ENCODE measurements at regions not wholly inside any gene's neighbourhood (a gene's known extent, or its start where the extent isn't known, plus 50 kb on each side); places are given as distances from the start of the nearest gene placed in this dataset.
"Not testable (repeated sequence)": the region's sequence is repeated elsewhere in the genome, so short reads cannot be mapped to it uniquely, and the experiment has no call there.

GRCh38 chr13:84730376-84730775, 848.1 kb upstream of the SLITRK1 start:
- H3K9me3 ChIP-seq (ENCODE audit: control insufficient read depth, insufficient read depth, low read length) = no peaks in the 10 kb centered on the region

GRCh38 chr13:84705982-84706710, 823.9 kb upstream of the SLITRK1 start:
- no peaks in the 10 kb centered on the region for H3K4me1 ChIP-seq (ENCODE audit: control insufficient read depth, low read length)
- H3K9me3 ChIP-seq (ENCODE audit: control insufficient read depth, insufficient read depth, low read length) = no peaks in the 10 kb centered on the region
- no peaks in the 10 kb centered on the region for H3K79me2 ChIP-seq (ENCODE audit: control insufficient read depth, low read length)
- no peaks in the 10 kb centered on the region for H3K36me3 ChIP-seq (ENCODE audit: control insufficient read depth, low read length)
- H3K4me2 ChIP-seq (ENCODE audit: low read length) = no peak overlapping the region
- no peak overlapping the region for H3K27ac ChIP-seq (ENCODE audit: low read depth, low read length)
- H3K27me3 ChIP-seq (ENCODE audit: control insufficient read depth, low read length) = no peaks in the 10 kb centered on the region
- TF ChIP-seq EZH2phosphoT487 (IDR thresholded peaks at IDR 0.05; ENCODE audit: borderline replicate concordance, low read length) = no peak
- no peak for TF ChIP-seq CTCF (IDR thresholded peaks at IDR 0.05; ENCODE audit: low read depth, low read length, poor library complexity, severe bottlenecking)
- H3K4me3 ChIP-seq (ENCODE audit: low read length) = no peak overlapping the region
- H3F3A ChIP-seq (ENCODE audit: control insufficient read depth, insufficient read depth) = no peaks in the 10 kb centered on the region
- no peaks in the 10 kb centered on the region for H4K20me1 ChIP-seq (ENCODE audit: control insufficient read depth, insufficient read depth, low read depth, low read length)
- no peaks in the 10 kb centered on the region for H3K9me2 ChIP-seq (replicated peaks; ENCODE audit: control insufficient read depth, low read length)

More at GRCh38 chr13:84730376-84730775, 848.1 kb upstream of the SLITRK1 start:
- H3K79me2 ChIP-seq (ENCODE audit: control insufficient read depth, low read length) = no peaks in the 10 kb centered on the region
- no peaks in the 10 kb centered on the region for H3K36me3 ChIP-seq (ENCODE audit: control insufficient read depth, low read length)
- no peaks in the 10 kb centered on the region for H3F3A ChIP-seq (ENCODE audit: control insufficient read depth, insufficient read depth)
- no peak for TF ChIP-seq CTCF (IDR thresholded peaks at IDR 0.05; ENCODE audit: low read depth, low read length, poor library complexity, severe bottlenecking)
- no peak for TF ChIP-seq EZH2phosphoT487 (IDR thresholded peaks at IDR 0.05; ENCODE audit: borderline replicate concordance, low read length)
- H3K4me1 ChIP-seq (ENCODE audit: control insufficient read depth, low read length) = no peaks in the 10 kb centered on the region
- no peaks in the 10 kb centered on the region for H3K9me2 ChIP-seq (replicated peaks; ENCODE audit: control insufficient read depth, low read length)
- H3K27me3 ChIP-seq (ENCODE audit: control insufficient read depth, low read length) = no peaks in the 10 kb centered on the region
- H3K4me3 ChIP-seq (ENCODE audit: low read length) = no peak overlapping the region
- no peak overlapping the region for H3K27ac ChIP-seq (ENCODE audit: low read depth, low read length)
- H4K20me1 ChIP-seq (ENCODE audit: control insufficient read depth, insufficient read depth, low read depth, low read length) = no peaks in the 10 kb centered on the region
- no peak overlapping the region for H3K4me2 ChIP-seq (ENCODE audit: low read length)

GRCh38 chr13:84702174-84702573, 819.9 kb upstream of the SLITRK1 start:
- Histone ChIP-seq H3K27me3 (ENCODE audit: control insufficient read depth, low read length) (no peaks in the 10 kb centered on the region), H3K4me2 (ENCODE audit: low read length) (no peak overlapping the region), H4K20me1 (ENCODE audit: control insufficient read depth, insufficient read depth, low read depth, low read length) (no peaks in the 10 kb centered on the region), H3F3A (ENCODE audit: control insufficient read depth, insufficient read depth) (no peaks in the 10 kb centered on the region), H3K27ac (ENCODE audit: low read depth, low read length) (no peak overlapping the region), H3K4me3 (ENCODE audit: low read length) (no peak overlapping the region), H3K36me3 (ENCODE audit: control insufficient read depth, low read length) (no peaks in the 10 kb centered on the region), H3K9me2 (replicated peaks; ENCODE audit: control insufficient read depth, low read length) (no peaks in the 10 kb centered on the region), H3K4me1 (ENCODE audit: control insufficient read depth, low read length) (no peaks in the 10 kb centered on the region), H3K79me2 (ENCODE audit: control insufficient read depth, low read length) (no peaks in the 10 kb centered on the region), H3K9me3 (ENCODE audit: control insufficient read depth, insufficient read depth, low read length) (no peaks in the 10 kb centered on the region)
- TF ChIP-seq CTCF (IDR thresholded peaks at IDR 0.05; ENCODE audit: low read depth, low read length, poor library complexity, severe bottlenecking) (no peak), EZH2phosphoT487 (IDR thresholded peaks at IDR 0.05; ENCODE audit: borderline replicate concordance, low read length) (no peak)

- not testable (repeated sequence) for H3K9me3 ChIP-seq (ENCODE audit: control insufficient read depth, insufficient read depth, low read length); H4K20me1 ChIP-seq (ENCODE audit: control insufficient read depth, insufficient read depth, low read depth, low read length); H3K27ac ChIP-seq (ENCODE audit: low read depth, low read length); H3F3A ChIP-seq (ENCODE audit: control insufficient read depth, insufficient read depth); H3K36me3 ChIP-seq (ENCODE audit: control insufficient read depth, low read length); H3K79me2 ChIP-seq (ENCODE audit: control insufficient read depth, low read length); H3K4me2 ChIP-seq (ENCODE audit: low read length); H3K4me1 ChIP-seq (ENCODE audit: control insufficient read depth, low read length); H3K4me3 ChIP-seq (ENCODE audit: low read length); H3K27me3 ChIP-seq (ENCODE audit: control insufficient read depth, low read length); H3K9me2 ChIP-seq (replicated peaks; ENCODE audit: control insufficient read depth, low read length)
These were observed 815.3 kb upstream of the SLITRK1 start for GRCh38 chr13:84697591-84697990.

Data from DOHH2 (cell line).